GM12872 (cell line): ENCODE measurements at regions not wholly inside any gene's neighbourhood (a gene's known extent, or its start where the extent isn't known, plus 50 kb on each side); places are given as distances from the start of the nearest gene placed in this dataset.

ENCODE experiments used
- TF ChIP-seq, protein P1 (sequence below): IDR thresholded peaks from 3 replicates; pipeline ENCODE4 v1.5.1; 2011; ENCODE audit warnings: low read depth, mild to moderate bottlenecking, low read length, moderate library complexity; ENCODE audit not compliant: insufficient read depth

DNA sequence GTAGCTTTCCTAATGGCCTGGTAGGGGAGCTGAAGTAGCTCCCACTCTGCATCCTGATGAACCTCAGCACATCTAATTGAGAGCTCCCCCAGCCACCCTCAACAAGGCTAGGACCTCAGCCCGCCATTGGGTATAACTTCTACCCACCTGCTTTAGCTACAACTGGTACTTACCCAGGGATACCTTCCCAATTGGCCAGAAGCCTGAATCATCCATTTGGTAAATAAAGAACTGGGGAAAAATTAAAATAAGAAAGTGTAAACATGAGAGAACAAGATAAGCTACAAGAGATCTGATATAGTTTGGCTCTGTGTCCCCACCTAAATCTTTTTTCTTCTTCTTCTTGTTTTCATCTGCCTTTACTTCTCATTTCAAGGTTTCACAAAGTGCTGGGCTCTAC lies 372.0 kb downstream of the CMPK2 start:
- TF ChIP-seq, protein P1, sequence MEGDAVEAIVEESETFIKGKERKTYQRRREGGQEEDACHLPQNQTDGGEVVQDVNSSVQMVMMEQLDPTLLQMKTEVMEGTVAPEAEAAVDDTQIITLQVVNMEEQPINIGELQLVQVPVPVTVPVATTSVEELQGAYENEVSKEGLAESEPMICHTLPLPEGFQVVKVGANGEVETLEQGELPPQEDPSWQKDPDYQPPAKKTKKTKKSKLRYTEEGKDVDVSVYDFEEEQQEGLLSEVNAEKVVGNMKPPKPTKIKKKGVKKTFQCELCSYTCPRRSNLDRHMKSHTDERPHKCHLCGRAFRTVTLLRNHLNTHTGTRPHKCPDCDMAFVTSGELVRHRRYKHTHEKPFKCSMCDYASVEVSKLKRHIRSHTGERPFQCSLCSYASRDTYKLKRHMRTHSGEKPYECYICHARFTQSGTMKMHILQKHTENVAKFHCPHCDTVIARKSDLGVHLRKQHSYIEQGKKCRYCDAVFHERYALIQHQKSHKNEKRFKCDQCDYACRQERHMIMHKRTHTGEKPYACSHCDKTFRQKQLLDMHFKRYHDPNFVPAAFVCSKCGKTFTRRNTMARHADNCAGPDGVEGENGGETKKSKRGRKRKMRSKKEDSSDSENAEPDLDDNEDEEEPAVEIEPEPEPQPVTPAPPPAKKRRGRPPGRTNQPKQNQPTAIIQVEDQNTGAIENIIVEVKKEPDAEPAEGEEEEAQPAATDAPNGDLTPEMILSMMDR = no peak

DNA sequence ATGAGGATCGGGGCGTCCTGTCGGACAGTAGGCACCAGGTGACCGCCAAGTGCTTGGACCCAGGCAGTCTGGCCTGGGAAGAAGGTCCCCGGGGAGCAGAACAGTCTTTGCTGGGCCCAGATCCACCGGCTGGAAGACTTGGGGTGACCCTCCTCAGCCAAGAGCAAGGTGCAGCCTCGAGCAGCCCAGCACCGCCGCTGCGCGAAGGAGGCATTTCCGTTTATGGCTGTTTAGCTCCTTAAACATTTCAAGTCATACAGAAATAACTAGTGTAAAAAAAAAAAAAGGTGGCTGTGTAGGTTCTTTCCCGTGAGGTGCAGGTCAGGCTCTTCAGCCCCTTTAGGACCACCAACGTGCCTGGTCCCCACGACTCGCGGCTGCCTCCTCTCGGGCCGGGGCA lies 370.2 kb downstream of the CMPK2 start:
- TF ChIP-seq, protein P1 = no peak

DNA sequence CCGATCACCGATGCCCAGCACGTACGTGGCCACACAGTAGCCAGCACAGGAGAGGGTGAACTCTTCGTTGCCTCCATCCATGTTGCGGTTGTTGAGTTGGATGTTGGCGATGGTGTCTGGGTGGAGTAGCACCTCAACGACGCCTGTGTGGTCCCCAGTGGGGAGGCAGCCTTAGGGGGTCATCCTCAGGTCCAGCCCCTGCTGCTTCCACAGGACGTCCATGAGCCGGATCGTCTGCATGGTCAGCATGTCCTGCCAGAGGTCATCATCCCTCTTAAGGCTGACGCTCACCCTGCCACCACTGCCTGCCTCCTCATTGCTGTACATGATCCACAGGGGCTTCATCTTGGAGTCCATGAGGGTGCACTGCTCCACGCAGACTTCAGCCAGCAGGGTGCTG lies 369.3 kb downstream of the CMPK2 start:
- TF ChIP-seq, protein P1 = no peak

DNA sequence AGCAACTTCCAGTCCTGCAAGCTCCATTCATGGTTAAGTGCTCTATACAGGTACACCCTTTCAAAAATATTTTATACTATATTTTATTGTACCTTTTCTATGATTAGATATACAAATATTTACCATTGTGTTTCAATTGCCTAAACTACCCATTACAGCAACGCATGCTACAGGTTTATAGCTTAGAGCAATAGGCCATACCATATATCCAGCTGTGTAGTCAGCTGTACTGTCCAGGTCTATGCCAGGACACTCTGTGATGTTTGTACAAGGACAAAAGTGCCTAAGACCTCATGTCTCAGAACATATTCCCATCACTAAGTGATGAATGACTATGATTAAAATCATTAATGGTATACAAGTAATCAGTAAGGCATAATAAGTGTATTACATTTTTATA lies 368.7 kb downstream of the CMPK2 start:
- TF ChIP-seq, protein P1 = no peak

DNA sequence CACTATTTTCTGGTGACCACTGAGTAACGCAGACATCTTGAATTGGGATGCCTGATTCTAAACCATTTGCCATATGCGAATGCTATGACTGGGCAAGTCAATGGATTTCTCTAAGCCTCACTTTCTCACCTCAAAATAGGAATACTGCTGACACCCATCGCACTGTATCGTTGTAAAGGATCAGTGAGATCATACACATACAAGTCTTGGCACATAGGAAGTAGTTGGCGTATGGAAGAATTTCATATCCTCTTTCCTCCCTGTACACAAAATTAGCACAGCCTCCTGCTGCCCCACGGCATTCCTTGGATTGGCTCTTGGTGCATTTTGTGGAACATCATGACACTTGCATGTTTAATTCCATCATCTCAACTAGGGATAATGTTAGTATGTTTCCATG lies 366.9 kb downstream of the CMPK2 start:
- TF ChIP-seq, protein P1 = no peak

DNA sequence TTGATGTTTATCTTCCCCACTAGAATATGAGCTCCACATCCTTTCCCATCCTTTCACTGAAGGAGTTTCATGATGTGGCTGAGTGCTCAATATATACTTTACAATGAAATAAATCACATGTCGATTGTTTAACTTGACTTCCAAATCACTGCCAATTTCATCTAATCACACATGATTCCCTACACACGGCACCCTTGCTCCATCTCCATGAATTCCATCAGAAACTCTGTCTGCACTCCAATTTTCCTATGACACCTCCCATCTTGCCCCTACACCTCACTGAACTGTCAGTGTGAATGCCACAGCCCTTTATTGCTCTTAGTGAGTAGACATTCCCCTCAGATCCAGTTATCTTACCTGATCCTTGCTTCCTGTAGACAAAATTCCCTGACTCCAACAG lies 366.0 kb downstream of the CMPK2 start:
- TF ChIP-seq, protein P1 = no peak

DNA sequence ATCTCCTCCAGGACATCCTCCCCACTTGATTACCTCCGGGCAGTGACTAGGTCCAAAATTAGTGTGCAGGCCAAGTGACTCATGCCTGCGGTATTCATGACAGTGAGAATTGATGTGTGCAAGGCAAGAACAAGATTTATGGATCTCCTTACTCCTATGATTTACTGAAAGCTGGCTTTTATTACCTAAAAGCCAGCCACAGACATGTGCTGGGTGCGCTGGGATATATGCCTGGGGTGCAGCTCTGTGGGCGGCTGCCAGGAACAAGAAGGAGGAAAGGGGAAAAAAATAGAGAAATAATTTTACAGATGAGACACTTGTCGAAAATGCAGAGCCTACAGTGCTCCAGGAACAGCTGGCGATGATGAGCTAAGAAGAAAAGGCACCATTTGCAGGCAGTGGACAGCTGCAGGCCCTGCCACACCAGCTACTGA lies 359.3 kb downstream of the CMPK2 start:
- TF ChIP-seq, protein P1 = no peak

DNA sequence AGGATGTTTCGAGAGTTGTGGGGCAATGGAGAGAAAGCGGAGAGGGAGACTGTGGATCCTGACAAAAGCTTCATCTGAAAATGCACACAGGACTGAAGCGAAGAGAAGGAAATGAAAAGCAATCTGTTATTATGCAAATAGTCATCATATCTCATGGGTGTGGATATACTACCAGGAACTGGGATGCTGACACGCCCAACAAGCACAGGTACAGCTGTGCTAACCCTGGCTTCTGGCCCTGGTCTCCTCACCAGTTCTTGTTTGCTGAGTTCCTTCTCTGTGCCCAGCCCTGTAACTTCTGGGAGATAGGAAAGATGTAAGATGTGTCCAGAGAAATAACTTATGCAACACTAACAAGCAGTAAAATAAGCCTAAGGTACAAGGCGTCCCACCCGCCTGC lies 358.8 kb downstream of the CMPK2 start:
- TF ChIP-seq, protein P1 = no peak
